HEK293 (cell line): ENCODE measurements at regions not wholly inside any gene's neighbourhood (a gene's known extent, or its start where the extent isn't known, plus 50 kb on each side); places are given as distances from the start of the nearest gene placed in this dataset.

Experiments used
- ZEB2 ChIP-seq: fragments of 450-650 bp; formaldehyde crosslinking; IDR thresholded peaks from 2 replicates; pipeline ENCODE4 v1.5.1; 2016; ENCODE audit warnings: missing biosample characterization, missing genetic modification characterization
- ZNF239 ChIP-seq: fragments of 450-650 bp; formaldehyde crosslinking; IDR thresholded peaks from 2 replicates; pipeline ENCODE4 v1.5.1; 2016; ENCODE audit warnings: missing biosample characterization, missing genetic modification characterization
- ZNF341 ChIP-seq: fragments of 450-650 bp; formaldehyde crosslinking; IDR thresholded peaks from 2 replicates; pipeline ENCODE4; 2016; ENCODE audit warnings: low read depth, missing biosample characterization, missing genetic modification characterization
- ZNF350 ChIP-seq: fragments of 450-650 bp; formaldehyde crosslinking; IDR thresholded peaks from 2 replicates; pipeline ENCODE4 v1.5.0; 2017; ENCODE audit warnings: missing biosample characterization, mild to moderate bottlenecking, missing genetic modification characterization
- ZNF544 ChIP-seq: fragments of 450-650 bp; formaldehyde crosslinking; IDR thresholded peaks from 2 replicates; pipeline ENCODE4 v1.5.0; 2017; ENCODE audit warnings: missing biosample characterization, missing genetic modification characterization
- ZNF624 ChIP-seq: fragments of 450-650 bp; formaldehyde crosslinking; IDR thresholded peaks from 2 replicates; pipeline ENCODE4 v1.5.1; 2017; ENCODE audit warnings: missing biosample characterization, missing genetic modification characterization
- ZNF792 ChIP-seq: fragments of 450-650 bp; formaldehyde crosslinking; IDR thresholded peaks from 2 replicates; pipeline ENCODE4 v1.5.1; 2016; ENCODE audit warnings: missing biosample characterization, missing genetic modification characterization
- ZXDB ChIP-seq: fragments of 450-650 bp; formaldehyde crosslinking; IDR thresholded peaks from 2 replicates; pipeline ENCODE4 v1.5.1; 2016; ENCODE audit warnings: missing biosample characterization, missing genetic modification characterization
- TF ChIP-seq, protein P1 (sequence below): fragments of 450-650 bp; formaldehyde crosslinking; IDR thresholded peaks from 2 replicates; pipeline ENCODE4 v1.5.1; 2017; ENCODE audit warnings: missing biosample characterization, missing genetic modification characterization
- TF ChIP-seq, protein P2 (sequence below): fragments of 450-650 bp; formaldehyde crosslinking; IDR thresholded peaks from 2 replicates; pipeline ENCODE4 v1.5.1; 2016; ENCODE audit warnings: missing biosample characterization, missing genetic modification characterization, borderline replicate concordance
- TF ChIP-seq, protein P3 (sequence below): fragments of 450-650 bp; formaldehyde crosslinking; IDR thresholded peaks from 2 replicates; pipeline ENCODE4 v1.5.1; 2016; ENCODE audit warnings: missing biosample characterization, missing genetic modification characterization, low read depth
- TF ChIP-seq, protein P4 (sequence below): fragments of 450-650 bp; formaldehyde crosslinking; IDR thresholded peaks from 2 replicates; pipeline ENCODE4 v1.5.1; 2017; ENCODE audit warnings: missing biosample characterization, missing genetic modification characterization
- TF ChIP-seq, protein P5 (sequence below): fragments of 450-650 bp; formaldehyde crosslinking; IDR thresholded peaks from 2 replicates; pipeline ENCODE4 v1.5.1; 2017; ENCODE audit warnings: missing biosample characterization, missing genetic modification characterization
- TF ChIP-seq, protein P6 (sequence below): fragments of 450-650 bp; formaldehyde crosslinking; IDR thresholded peaks from 2 replicates; pipeline ENCODE4 v1.5.1; 2016; ENCODE audit warnings: missing biosample characterization, missing genetic modification characterization
- TF ChIP-seq, protein P7 (sequence below): fragments of 450-650 bp; formaldehyde crosslinking; optimal IDR thresholded peaks from 2 replicates; pipeline ENCODE3; 2016; ENCODE audit warnings: missing biosample characterization, mild to moderate bottlenecking, missing genetic modification characterization

DNA sequence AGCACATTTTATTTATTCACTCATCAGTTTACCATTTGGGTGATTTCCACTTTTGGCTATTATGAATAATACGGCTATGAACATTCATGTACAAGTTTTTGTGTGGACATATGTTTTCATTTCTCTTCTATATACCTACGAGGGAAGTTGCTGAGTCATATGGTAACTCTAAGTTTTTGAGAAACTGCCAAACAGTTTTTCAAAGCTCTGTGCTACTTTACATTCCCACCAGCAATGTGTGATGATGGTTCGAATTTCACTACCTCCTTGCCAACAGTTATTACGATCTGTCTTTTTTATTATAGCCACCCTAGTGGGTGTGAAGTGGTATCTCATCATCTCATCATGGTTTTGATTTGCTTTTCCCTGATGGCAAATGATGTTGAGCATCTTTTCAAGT is 63.7 kb upstream of the MRTFB start (continued):
- TF ChIP-seq ZXDB (tag by site-specific recombination) (no peak), ZEB2 (tag by site-specific recombination) (peak; percentile 38; the same call in 1 of the 2 replicates), ZNF341 (tag by site-specific recombination) (no peak), ZNF792 (tag by site-specific recombination) (no peak), ZNF544 (tag by site-specific recombination) (no peak), ZNF350 (tag by site-specific recombination) (no peak), ZNF239 (tag by site-specific recombination) (no peak), ZNF624 (tag by site-specific recombination) (no peak)
- TF ChIP-seq, protein P1, sequence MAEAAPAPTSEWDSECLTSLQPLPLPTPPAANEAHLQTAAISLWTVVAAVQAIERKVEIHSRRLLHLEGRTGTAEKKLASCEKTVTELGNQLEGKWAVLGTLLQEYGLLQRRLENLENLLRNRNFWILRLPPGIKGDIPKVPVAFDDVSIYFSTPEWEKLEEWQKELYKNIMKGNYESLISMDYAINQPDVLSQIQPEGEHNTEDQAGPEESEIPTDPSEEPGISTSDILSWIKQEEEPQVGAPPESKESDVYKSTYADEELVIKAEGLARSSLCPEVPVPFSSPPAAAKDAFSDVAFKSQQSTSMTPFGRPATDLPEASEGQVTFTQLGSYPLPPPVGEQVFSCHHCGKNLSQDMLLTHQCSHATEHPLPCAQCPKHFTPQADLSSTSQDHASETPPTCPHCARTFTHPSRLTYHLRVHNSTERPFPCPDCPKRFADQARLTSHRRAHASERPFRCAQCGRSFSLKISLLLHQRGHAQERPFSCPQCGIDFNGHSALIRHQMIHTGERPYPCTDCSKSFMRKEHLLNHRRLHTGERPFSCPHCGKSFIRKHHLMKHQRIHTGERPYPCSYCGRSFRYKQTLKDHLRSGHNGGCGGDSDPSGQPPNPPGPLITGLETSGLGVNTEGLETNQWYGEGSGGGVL (tag by site-specific recombination): no peak
- TF ChIP-seq, protein P2, sequence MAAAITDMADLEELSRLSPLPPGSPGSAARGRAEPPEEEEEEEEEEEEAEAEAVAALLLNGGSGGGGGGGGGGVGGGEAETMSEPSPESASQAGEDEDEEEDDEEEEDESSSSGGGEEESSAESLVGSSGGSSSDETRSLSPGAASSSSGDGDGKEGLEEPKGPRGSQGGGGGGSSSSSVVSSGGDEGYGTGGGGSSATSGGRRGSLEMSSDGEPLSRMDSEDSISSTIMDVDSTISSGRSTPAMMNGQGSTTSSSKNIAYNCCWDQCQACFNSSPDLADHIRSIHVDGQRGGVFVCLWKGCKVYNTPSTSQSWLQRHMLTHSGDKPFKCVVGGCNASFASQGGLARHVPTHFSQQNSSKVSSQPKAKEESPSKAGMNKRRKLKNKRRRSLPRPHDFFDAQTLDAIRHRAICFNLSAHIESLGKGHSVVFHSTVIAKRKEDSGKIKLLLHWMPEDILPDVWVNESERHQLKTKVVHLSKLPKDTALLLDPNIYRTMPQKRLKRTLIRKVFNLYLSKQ (tag by site-specific recombination): no peak
- TF ChIP-seq, protein P3, sequence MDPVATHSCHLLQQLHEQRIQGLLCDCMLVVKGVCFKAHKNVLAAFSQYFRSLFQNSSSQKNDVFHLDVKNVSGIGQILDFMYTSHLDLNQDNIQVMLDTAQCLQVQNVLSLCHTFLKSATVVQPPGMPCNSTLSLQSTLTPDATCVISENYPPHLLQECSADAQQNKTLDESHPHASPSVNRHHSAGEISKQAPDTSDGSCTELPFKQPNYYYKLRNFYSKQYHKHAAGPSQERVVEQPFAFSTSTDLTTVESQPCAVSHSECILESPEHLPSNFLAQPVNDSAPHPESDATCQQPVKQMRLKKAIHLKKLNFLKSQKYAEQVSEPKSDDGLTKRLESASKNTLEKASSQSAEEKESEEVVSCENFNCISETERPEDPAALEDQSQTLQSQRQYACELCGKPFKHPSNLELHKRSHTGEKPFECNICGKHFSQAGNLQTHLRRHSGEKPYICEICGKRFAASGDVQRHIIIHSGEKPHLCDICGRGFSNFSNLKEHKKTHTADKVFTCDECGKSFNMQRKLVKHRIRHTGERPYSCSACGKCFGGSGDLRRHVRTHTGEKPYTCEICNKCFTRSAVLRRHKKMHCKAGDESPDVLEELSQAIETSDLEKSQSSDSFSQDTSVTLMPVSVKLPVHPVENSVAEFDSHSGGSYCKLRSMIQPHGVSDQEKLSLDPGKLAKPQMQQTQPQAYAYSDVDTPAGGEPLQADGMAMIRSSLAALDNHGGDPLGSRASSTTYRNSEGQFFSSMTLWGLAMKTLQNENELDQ (tag by site-specific recombination): no peak
- TF ChIP-seq, protein P4, sequence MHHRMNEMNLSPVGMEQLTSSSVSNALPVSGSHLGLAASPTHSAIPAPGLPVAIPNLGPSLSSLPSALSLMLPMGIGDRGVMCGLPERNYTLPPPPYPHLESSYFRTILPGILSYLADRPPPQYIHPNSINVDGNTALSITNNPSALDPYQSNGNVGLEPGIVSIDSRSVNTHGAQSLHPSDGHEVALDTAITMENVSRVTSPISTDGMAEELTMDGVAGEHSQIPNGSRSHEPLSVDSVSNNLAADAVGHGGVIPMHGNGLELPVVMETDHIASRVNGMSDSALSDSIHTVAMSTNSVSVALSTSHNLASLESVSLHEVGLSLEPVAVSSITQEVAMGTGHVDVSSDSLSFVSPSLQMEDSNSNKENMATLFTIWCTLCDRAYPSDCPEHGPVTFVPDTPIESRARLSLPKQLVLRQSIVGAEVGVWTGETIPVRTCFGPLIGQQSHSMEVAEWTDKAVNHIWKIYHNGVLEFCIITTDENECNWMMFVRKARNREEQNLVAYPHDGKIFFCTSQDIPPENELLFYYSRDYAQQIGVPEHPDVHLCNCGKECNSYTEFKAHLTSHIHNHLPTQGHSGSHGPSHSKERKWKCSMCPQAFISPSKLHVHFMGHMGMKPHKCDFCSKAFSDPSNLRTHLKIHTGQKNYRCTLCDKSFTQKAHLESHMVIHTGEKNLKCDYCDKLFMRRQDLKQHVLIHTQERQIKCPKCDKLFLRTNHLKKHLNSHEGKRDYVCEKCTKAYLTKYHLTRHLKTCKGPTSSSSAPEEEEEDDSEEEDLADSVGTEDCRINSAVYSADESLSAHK (tag by site-specific recombination): peak; percentile 72; the same call in 1 of the 2 replicates
- TF ChIP-seq, protein P5, sequence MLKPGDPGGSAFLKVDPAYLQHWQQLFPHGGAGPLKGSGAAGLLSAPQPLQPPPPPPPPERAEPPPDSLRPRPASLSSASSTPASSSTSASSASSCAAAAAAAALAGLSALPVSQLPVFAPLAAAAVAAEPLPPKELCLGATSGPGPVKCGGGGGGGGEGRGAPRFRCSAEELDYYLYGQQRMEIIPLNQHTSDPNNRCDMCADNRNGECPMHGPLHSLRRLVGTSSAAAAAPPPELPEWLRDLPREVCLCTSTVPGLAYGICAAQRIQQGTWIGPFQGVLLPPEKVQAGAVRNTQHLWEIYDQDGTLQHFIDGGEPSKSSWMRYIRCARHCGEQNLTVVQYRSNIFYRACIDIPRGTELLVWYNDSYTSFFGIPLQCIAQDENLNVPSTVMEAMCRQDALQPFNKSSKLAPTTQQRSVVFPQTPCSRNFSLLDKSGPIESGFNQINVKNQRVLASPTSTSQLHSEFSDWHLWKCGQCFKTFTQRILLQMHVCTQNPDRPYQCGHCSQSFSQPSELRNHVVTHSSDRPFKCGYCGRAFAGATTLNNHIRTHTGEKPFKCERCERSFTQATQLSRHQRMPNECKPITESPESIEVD: peak; percentile 64
- TF ChIP-seq, protein P6, sequence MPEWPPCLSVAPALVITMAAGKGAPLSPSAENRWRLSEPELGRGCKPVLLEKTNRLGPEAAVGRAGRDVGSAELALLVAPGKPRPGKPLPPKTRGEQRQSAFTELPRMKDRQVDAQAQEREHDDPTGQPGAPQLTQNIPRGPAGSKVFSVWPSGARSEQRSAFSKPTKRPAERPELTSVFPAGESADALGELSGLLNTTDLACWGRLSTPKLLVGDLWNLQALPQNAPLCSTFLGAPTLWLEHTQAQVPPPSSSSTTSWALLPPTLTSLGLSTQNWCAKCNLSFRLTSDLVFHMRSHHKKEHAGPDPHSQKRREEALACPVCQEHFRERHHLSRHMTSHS (tag by site-specific recombination): no peak
- TF ChIP-seq, protein P7, sequence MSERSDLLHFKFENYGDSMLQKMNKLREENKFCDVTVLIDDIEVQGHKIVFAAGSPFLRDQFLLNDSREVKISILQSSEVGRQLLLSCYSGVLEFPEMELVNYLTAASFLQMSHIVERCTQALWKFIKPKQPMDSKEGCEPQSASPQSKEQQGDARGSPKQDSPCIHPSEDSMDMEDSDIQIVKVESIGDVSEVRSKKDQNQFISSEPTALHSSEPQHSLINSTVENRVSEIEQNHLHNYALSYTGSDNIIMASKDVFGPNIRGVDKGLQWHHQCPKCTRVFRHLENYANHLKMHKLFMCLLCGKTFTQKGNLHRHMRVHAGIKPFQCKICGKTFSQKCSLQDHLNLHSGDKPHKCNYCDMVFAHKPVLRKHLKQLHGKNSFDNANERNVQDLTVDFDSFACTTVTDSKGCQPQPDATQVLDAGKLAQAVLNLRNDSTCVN: no peak
- TF ChIP-seq, all 188 proteins: peak for 11
